Uterus (tissue), 3 donors: ENCODE measurements at regions not wholly inside any gene's neighbourhood (a gene's known extent, or its start where the extent isn't known, plus 50 kb on each side); places are given as distances from the start of the nearest gene placed in this dataset.

Source experiments
- DNase-seq, 2 donors: peaks; one replicate each; pipeline ENCODE4 v3.0.0-alpha.2; 2019 to 2020
- H3K27ac ChIP-seq, 2 donors: fragments of 200-600 bp; sonication (generic); 1 replicate in 1 of 2; 2 replicates in 1 of 2; pipeline ENCODE4 v1.5.1; 2016 to 2018
- H3K27me3 ChIP-seq, 2 donors: fragments of 200-600 bp; sonication (generic); one replicate each; pipeline ENCODE4 v1.5.1; 2018 to 2019; ENCODE audit warnings: control low read depth in 1 of 2
- H3K36me3 ChIP-seq, 2 donors: fragments of 200-600 bp; sonication (generic); one replicate each; pipeline ENCODE4 v1.5.1; 2019; ENCODE audit warnings: control low read depth in 1 of 2
- H3K4me1 ChIP-seq, 2 donors: fragments of 200-600 bp; sonication (generic); one replicate each; pipeline ENCODE4 v1.5.1; 2018 to 2019; ENCODE audit warnings: control low read depth in 1 of 2
- H3K4me3 ChIP-seq, 2 donors: fragments of 200-600 bp; sonication (generic); 1 replicate in 1 of 2; 2 replicates in 1 of 2; pipeline ENCODE4 v1.5.1; 2018 to 2019; ENCODE audit warnings: mild to moderate bottlenecking in 1 of 2
- H3K9me3 ChIP-seq, 2 donors: fragments of 200-600 bp; sonication (generic); one replicate each; pipeline ENCODE4 v1.5.1; 2019; ENCODE audit warnings: control low read depth in 1 of 2
- CTCF ChIP-seq, 4 experiments: fragments of 200-600 bp in 2 of 4; fragments of 450-650 bp in 2 of 4; sonication (generic) in 2 of 4; IDR thresholded peaks; one replicate each; pipeline ENCODE4 v1.5.1; 2016 to 2019; ENCODE audit warnings: antibody characterized with exemption in 4 of 4, mild to moderate bottlenecking in 2 of 4, moderate library complexity in 1 of 4
- POLR2A ChIP-seq, 2 donors: fragments of 450-650 bp; IDR thresholded peaks; one replicate each; pipeline ENCODE4 v1.6.1; 2016; ENCODE audit warnings: antibody characterized with exemption in 2 of 2, mild to moderate bottlenecking in 1 of 2, moderate library complexity in 1 of 2
- intact Hi-C: fragments of 100-400 bp; cut with DNase I; formaldehyde crosslinking; loops from one replicate; pipeline ENCODE4 v1.15.1; 2023; ENCODE audit warnings: low total_unique reads
- donor health status: DM: yes; HTN: yes; CAD: no.

- H3K9me3 ChIP-seq: no peaks in the 10 kb centered on the region
- TF ChIP-seq CTCF (IDR thresholded peaks at IDR 0.05) (no peak), POLR2A (IDR thresholded peaks at IDR 0.05) (no peak)
- no peak for DNase-seq
- no peak overlapping the region for H3K27ac ChIP-seq
- H3K36me3 ChIP-seq: no peaks in the 10 kb centered on the region
- H3K4me1 ChIP-seq: no peaks in the 10 kb centered on the region
- no peaks in the 10 kb centered on the region for H3K27me3 ChIP-seq
- no peak overlapping the region for H3K4me3 ChIP-seq
- intact Hi-C loops: no loop called here
Observed at GRCh38 chr14:82621881-82622450, 1088.3 kb upstream of the SEL1L start.

- TF ChIP-seq POLR2A (IDR thresholded peaks at IDR 0.05): no peak
Observed at GRCh38 chr14:82626156-82627066, 1092.8 kb upstream of the SEL1L start.

GRCh38 chr14:82635915-82636314, 1102.3 kb upstream of the SEL1L start:
- Histone ChIP-seq H3K9me3 (no peaks in the 10 kb centered on the region), H3K36me3 (no peaks in the 10 kb centered on the region), H3K27ac (no peak overlapping the region), H3K4me3 (no peak overlapping the region), H3K4me1 (no peaks in the 10 kb centered on the region), H3K27me3 (no peaks in the 10 kb centered on the region)
- TF ChIP-seq POLR2A (IDR thresholded peaks at IDR 0.05) (no peak), CTCF (IDR thresholded peaks at IDR 0.05) (no peak)
- intact Hi-C loops: no loop called here
- no peak for DNase-seq

More at GRCh38 chr14:82626156-82627066, 1092.8 kb upstream of the SEL1L start:
- DNase-seq: no peak
- H3K4me1 ChIP-seq: no peaks in the 10 kb centered on the region
- intact Hi-C loops: no loop called here
- H3K4me3 ChIP-seq: no peak overlapping the region
- no peaks in the 10 kb centered on the region for H3K36me3 ChIP-seq
- no peak overlapping the region for H3K27ac ChIP-seq
- no peaks in the 10 kb centered on the region for H3K27me3 ChIP-seq
- no peaks in the 10 kb centered on the region for H3K9me3 ChIP-seq

GRCh38 chr14:82636426-82636825, 1102.8 kb upstream of the SEL1L start:
- Histone ChIP-seq H3K27ac (no peak overlapping the region), H3K4me3 (no peak overlapping the region), H3K36me3 (no peaks in the 10 kb centered on the region), H3K9me3 (no peaks in the 10 kb centered on the region), H3K27me3 (no peaks in the 10 kb centered on the region), H3K4me1 (no peaks in the 10 kb centered on the region)
- intact Hi-C loops: no loop called here
- DNase-seq: no peak
- no peak for TF ChIP-seq CTCF (IDR thresholded peaks at IDR 0.05)
- TF ChIP-seq POLR2A (IDR thresholded peaks at IDR 0.05): no peak

GRCh38 chr14:82641050-82641540, 1107.4 kb upstream of the SEL1L start:
- no peak for DNase-seq
- Histone ChIP-seq H3K9me3 (no peaks in the 10 kb centered on the region), H3K27me3 (no peaks in the 10 kb centered on the region), H3K27ac (no peak overlapping the region), H3K36me3 (no peaks in the 10 kb centered on the region), H3K4me3 (no peak overlapping the region), H3K4me1 (no peaks in the 10 kb centered on the region)
- TF ChIP-seq POLR2A (IDR thresholded peaks at IDR 0.05) (no peak), CTCF (IDR thresholded peaks at IDR 0.05) (no peak)
- intact Hi-C loops: no loop called here
